ENCODE measurements at regions not wholly inside any gene's neighbourhood (a gene's known extent, or its start where the extent isn't known, plus 50 kb on each side); places are given as distances from the start of the nearest gene placed in this dataset.
A peak's percentile ranks its signal among the peaks of the same experiment; 100 is the strongest.

- 0 out of 2 replicates have a peak overlapping the region, but pooled peaks have one; percentile 84 for H2AFZ ChIP-seq (ENCODE audit: low read length)
- H3K4ac ChIP-seq (replicated peaks; ENCODE audit: insufficient read length, low read depth, low read length): no peak overlapping the region
- no peak overlapping the region for H2BK12ac ChIP-seq (ENCODE audit: low read depth, low read length)
- no peak overlapping the region for H3K9ac ChIP-seq (replicated peaks in 1 of 4; ENCODE audit: extremely low read depth in 1 of 4, low read depth in 3 of 4, low read length in 3 of 4)
- no peak overlapping the region for H2BK120ac ChIP-seq (replicated peaks; ENCODE audit: low read depth, low read length)
- no peaks in the 10 kb centered on the region for H3K79me2 ChIP-seq (ENCODE audit: control insufficient read depth in 1 of 2, insufficient read depth in 2 of 2, low read length in 2 of 2)
- POLR2A ChIA-PET (ENCODE audit: partially characterized antibody): no interaction called here
- no peaks in the 10 kb centered on the region for H3K36me3 ChIP-seq (ENCODE audit: control insufficient read depth in 2 of 4, insufficient read depth in 4 of 4, low read length in 3 of 4)
- H3K9me3 ChIP-seq (ENCODE audit: insufficient read depth in 2 of 2, low read depth in 1 of 2, low read length in 1 of 2): no peaks in the 10 kb centered on the region
- H3K4me3 ChIP-seq (ENCODE audit: extremely low read depth in 1 of 4, insufficient read depth in 2 of 4, low read depth in 3 of 4, low read length in 4 of 4): no peak overlapping the region
- no peaks in the 10 kb centered on the region; a peak in 1 of 7 replicates for H3K4me1 ChIP-seq (replicated peaks in 1 of 4; ENCODE audit: control insufficient read depth in 3 of 4, insufficient read depth in 4 of 4, low read length in 3 of 4)
- H3K79me1 ChIP-seq (ENCODE audit: low read depth, low read length): no peaks in the 10 kb centered on the region
- CTCF ChIA-PET (ENCODE audit: partially characterized antibody): interaction anchor here (0.7 to 1.0 kb wide), 3 partner anchors 24 to 863 kb away, joined by 3 read pairs; no protein-coding TSS in a partner anchor
- H3K56ac ChIP-seq (replicated peaks; ENCODE audit: insufficient read length, low read depth, low read length): no peak overlapping the region
- H3K27me3 ChIP-seq (replicated peaks in 1 of 4; ENCODE audit: control insufficient read depth in 3 of 4, extremely low read depth in 1 of 4, insufficient read depth in 3 of 4, low read length in 3 of 4): no peaks in the 10 kb centered on the region
- no peak overlapping the region for H2BK15ac ChIP-seq (ENCODE audit: low read length)
- no peak overlapping the region for H4K91ac ChIP-seq (replicated peaks; ENCODE audit: insufficient read length, low read length)
- H3K4me2 ChIP-seq (ENCODE audit: insufficient read depth in 1 of 2, low read depth in 2 of 2, low read length in 2 of 2): no peak overlapping the region
- FAIRE-seq (no peak), DNase-seq (ENCODE audit: low read depth in 1 of 2, low spot score in 2 of 2) (no peak)
- no peak overlapping the region for H4K8ac ChIP-seq (ENCODE audit: extremely low read depth, insufficient read depth, low read length)
- H3K27ac ChIP-seq (ENCODE audit: low read depth, low read length): no peak overlapping the region
- H4K5ac ChIP-seq (ENCODE audit: insufficient read length, low read depth, low read length): no peak overlapping the region
- no peak overlapping the region for H3K14ac ChIP-seq (ENCODE audit: insufficient read length)
- no peak for TF ChIP-seq E2F6 (IDR thresholded peaks at IDR 0.05)
- no peak for TF ChIP-seq KDM5A (IDR thresholded peaks at IDR 0.05; ENCODE audit: low read length)
- TF ChIP-seq RAD21 (IDR thresholded peaks at IDR 0.05 in 1 of 2, conservative IDR thresholded peaks at IDR 0.05 in 1 of 2; ENCODE audit: low read depth in 2 of 2, low read length in 2 of 2): peak; percentile 51 to 55
- no peak for TF ChIP-seq TAF1 (IDR thresholded peaks at IDR 0.05; ENCODE audit: low read depth, low read length)
- TF ChIP-seq CTCF (IDR thresholded peaks at IDR 0.05; ENCODE audit: control extremely low read depth in 1 of 3, insufficient read depth in 1 of 3, low read depth in 1 of 3, low read length in 3 of 3): peak; percentile 13 to 41 (median 36); a peak in 3 of 4 replicates
- H2AK5ac ChIP-seq (ENCODE audit: low read depth, low read length): no peak overlapping the region
- no peak overlapping the region for H2BK5ac ChIP-seq (ENCODE audit: low read depth, low read length)
- no peak overlapping the region for H2BK20ac ChIP-seq (ENCODE audit: low read length)
- no peaks in the 10 kb centered on the region for H4K20me1 ChIP-seq (replicated peaks in 1 of 2; ENCODE audit: control insufficient read depth in 1 of 2, insufficient read depth in 2 of 2, low read length in 2 of 2)
- no peak overlapping the region for H3K18ac ChIP-seq (ENCODE audit: extremely low read depth, low read length)
- WGBS, 2 experiments (ENCODE audit: extremely low coverage in 1 of 2, insufficient coverage in 1 of 2, insufficient read length in 1 of 2, insufficient replicate concordance in 2 of 2, low coverage in 1 of 2, low lambda C conversion rate in 2 of 2, missing lambda C conversion rate in 1 of 2): 88% methylated on average over 5 of the region's 5 CpGs; no CpG with 5 or more reads in 1 of the 2 experiments
- no peak overlapping the region for H3K23ac ChIP-seq (ENCODE audit: insufficient read length)
- H3K23me2 ChIP-seq (ENCODE audit: low read depth, low read length): no peaks in the 10 kb centered on the region
Measured at GRCh38 chr4:35461931-35462659, 782.2 kb downstream of the ARAP2 start.
